HCT116 (cell line): ENCODE measurements at regions not wholly inside any gene's neighbourhood (a gene's known extent, or its start where the extent isn't known, plus 50 kb on each side); places are given as distances from the start of the nearest gene placed in this dataset.

Source experiments
- ATAC-seq: fragments of 200-7000 bp; cut with Tn5 transposase; 2 replicates; pipeline ENCODE4 v1.9.1; 2020; ENCODE audit warnings: mild to moderate bottlenecking, moderate library complexity
- BruUV-seq: library from RNA; stranded (reverse); fragments of 400-500 nt; replicated peaks from 2 replicates; lab custom pipeline; 2021; lab: Mats Ljungman, UMichigan
- CTCF ChIA-PET: fragments of 300-600 bp; sonication (Branson Sonifier 250); formaldehyde crosslinking; loops from one replicate; lab custom pipeline; 2021; ENCODE audit warnings: antibody characterized with exemption; lab: Charles Lee
- POLR2A ChIA-PET: fragments of 300-600, 350-600 bp; sonication (Branson Sonifier 250); formaldehyde crosslinking; loops from one replicate; lab custom pipeline; 2021; ENCODE audit warnings: antibody characterized with exemption; lab: Charles Lee
- RAD21 ChIA-PET, 2 experiments: fragments of 300-600 bp; sonication (Branson Sonifier 250); formaldehyde crosslinking; loops; one replicate each; lab custom pipeline; 2023; ENCODE audit warnings: low total read pairs in 2 of 2; ENCODE audit not compliant: uncharacterized antibody in 2 of 2, unreplicated experiment in 2 of 2, low non-redundant PET in 1 of 2; lab: Charles Lee
- DNase-seq: peaks from one replicate; pipeline ENCODE4 v3.0.0-alpha.2; 2010; ENCODE audit warnings: low read depth, low spot score
- H2AFZ ChIP-seq: fragments of 200-600 bp; shearing (Covaris generic), sonication (generic); 2 replicates; pipeline ENCODE4 v1.6.1; 2017; ENCODE audit warnings: low read depth, mixed run types, mixed read lengths, antibody characterized with exemption, low read length; ENCODE audit not compliant: poor library complexity, severe bottlenecking
- H3K27ac ChIP-seq: 2 replicates; pipeline ENCODE4 v1.5.1; 2012; ENCODE audit warnings: low read depth, low read length
- H3K27me3 ChIP-seq: fragments of 200-600 bp; sonication (generic); 2 replicates; pipeline ENCODE4 v1.6.1; 2016; ENCODE audit warnings: mixed run types, low read length, mixed read lengths; ENCODE audit not compliant: insufficient read depth
- H3K36me3 ChIP-seq, 2 experiments: fragments of 200-500 bp in 1 of 2; fragments of 200-600 bp in 1 of 2; sonication (Bioruptor generic) in 1 of 2; sonication (generic) in 1 of 2; 2 replicates each; pipeline versions ENCODE4 v1.5.1 to v1.6.1; 2014 to 2016; ENCODE audit warnings: low read length in 2 of 2, inconsistent platforms in 1 of 2, mixed read lengths in 1 of 2, mixed run types in 1 of 2; ENCODE audit not compliant: insufficient read depth in 2 of 2, control insufficient read depth in 1 of 2
- H3K4me1 ChIP-seq, 2 experiments: fragments of 200-600 bp in 1 of 2; sonication (generic) in 1 of 2; 2 replicates each; pipeline versions ENCODE4 v1.5.1 to v1.6.1; 2012 to 2017; ENCODE audit warnings: low read length in 2 of 2, inconsistent platforms in 1 of 2, mild to moderate bottlenecking in 1 of 2, mixed read lengths in 1 of 2, mixed run types in 1 of 2, moderate library complexity in 1 of 2; ENCODE audit not compliant: insufficient read depth in 2 of 2, control insufficient read depth in 1 of 2
- H3K4me2 ChIP-seq: fragments of 200-600 bp; sonication (generic); 2 replicates; pipeline ENCODE4 v1.6.1; 2017; ENCODE audit warnings: mixed run types, low read length, mixed read lengths
- H3K4me3 ChIP-seq, 2 experiments: fragments of 200-600 bp in 1 of 2; sonication (generic) in 1 of 2; replicated peaks in 1 of 2; 2 replicates each; pipeline ENCODE4 v1.5.1; 2011 to 2016; ENCODE audit warnings: low read length in 2 of 2, control low read depth in 1 of 2, low read depth in 1 of 2, mild to moderate bottlenecking in 1 of 2, mixed read lengths in 1 of 2, mixed run types in 1 of 2
- H3K79me2 ChIP-seq: fragments of 200-600 bp; sonication (generic); 2 replicates; pipeline ENCODE4 v1.6.1; 2017; ENCODE audit warnings: mild to moderate bottlenecking, mixed run types, low read length, moderate library complexity, mixed read lengths; ENCODE audit not compliant: insufficient read depth
- H3K9ac ChIP-seq: fragments of 200-600 bp; sonication (generic); 2 replicates; pipeline ENCODE4 v1.6.1; 2016; ENCODE audit warnings: low read length, mixed read lengths
- H3K9me2 ChIP-seq: fragments of 200-600 bp; sonication (generic), shearing (Covaris generic); 2 replicates; pipeline ENCODE4 v1.6.1; 2017; ENCODE audit warnings: mixed run types, mild to moderate bottlenecking, moderate library complexity; ENCODE audit not compliant: insufficient read depth
- H3K9me3 ChIP-seq, 2 experiments: fragments of 200-500 bp in 1 of 2; fragments of 200-600 bp in 1 of 2; sonication (Bioruptor generic) in 1 of 2; sonication (generic) in 1 of 2; 2 replicates each; pipeline ENCODE4 v1.6.1; 2014 to 2017; ENCODE audit warnings: low read length in 2 of 2, mixed read lengths in 2 of 2, inconsistent platforms in 1 of 2, low read depth in 1 of 2, mild to moderate bottlenecking in 1 of 2, mixed run types in 1 of 2, moderate library complexity in 1 of 2; ENCODE audit not compliant: control insufficient read depth in 1 of 2, insufficient read depth in 1 of 2
- H4K20me1 ChIP-seq: fragments of 200-600 bp; sonication (generic), shearing (Covaris generic); 2 replicates; pipeline ENCODE4 v1.6.1; 2017; ENCODE audit warnings: mixed run types, mild to moderate bottlenecking, moderate library complexity; ENCODE audit not compliant: insufficient read depth
- CBX3 ChIP-seq: IDR thresholded peaks from 2 replicates; pipeline ENCODE4 v1.6.1; 2012; ENCODE audit warnings: low read depth
- CTCF ChIP-seq, 3 experiments: fragments of 200-600 bp in 1 of 3; sonication (generic) in 1 of 3; IDR thresholded peaks in 2 of 3; conservative IDR thresholded peaks in 1 of 3; 2 replicates each; pipeline ENCODE4 v1.5.1; 2012 to 2017; ENCODE audit warnings: low read depth in 2 of 3, low read length in 2 of 3, antibody characterized with exemption in 1 of 3, borderline replicate concordance in 1 of 3, control low read depth in 1 of 3, mild to moderate bottlenecking in 1 of 3, mixed read lengths in 1 of 3, mixed run types in 1 of 3, moderate library complexity in 1 of 3; ENCODE audit not compliant: insufficient read depth in 1 of 3
- EGR1 ChIP-seq: IDR thresholded peaks from 2 replicates; pipeline ENCODE4 v1.6.1; 2012; ENCODE audit warnings: low read depth
- EZH2 ChIP-seq: fragments of 200-600 bp; sonication (generic); IDR thresholded peaks from 2 replicates; pipeline ENCODE4 v1.6.1; 2017; ENCODE audit warnings: antibody characterized with exemption, mixed run types
- EZH2phosphoT487 ChIP-seq: fragments of 200-600 bp; IDR thresholded peaks from 2 replicates; pipeline ENCODE4 v1.6.1; 2018; ENCODE audit warnings: antibody characterized with exemption, borderline replicate concordance
- FOSL1 ChIP-seq: IDR thresholded peaks from 2 replicates; pipeline ENCODE4 v1.6.1; 2012; ENCODE audit warnings: low read depth
- JUND ChIP-seq: IDR thresholded peaks from 2 replicates; pipeline ENCODE4 v1.6.1; 2012
- MAX ChIP-seq: IDR thresholded peaks from 2 replicates; pipeline ENCODE4 v1.6.1; 2012
- POLR2A ChIP-seq: IDR thresholded peaks from 2 replicates; pipeline ENCODE4 v1.7.0; 2011; ENCODE audit warnings: borderline replicate concordance; ENCODE audit not compliant: insufficient read depth, insufficient read length; ENCODE audit errors: extremely low read depth
- POLR2AphosphoS5 ChIP-seq: IDR thresholded peaks from 2 replicates; pipeline ENCODE4 v1.6.1; 2011; ENCODE audit warnings: mild to moderate bottlenecking, low read depth, low read length, moderate library complexity
- REST ChIP-seq: IDR thresholded peaks from 2 replicates; pipeline ENCODE4 v1.6.1; 2012; ENCODE audit warnings: low read depth
- SIN3A ChIP-seq: IDR thresholded peaks from 2 replicates; pipeline ENCODE4 v1.6.1; 2012; ENCODE audit warnings: low read depth
- SP1 ChIP-seq: IDR thresholded peaks from 2 replicates; pipeline ENCODE4 v1.6.1; 2012; ENCODE audit warnings: low read depth
- SRF ChIP-seq: IDR thresholded peaks from 2 replicates; pipeline ENCODE4 v1.6.1; 2012; ENCODE audit warnings: low read depth
- TCF7L2 ChIP-seq: IDR thresholded peaks from 2 replicates; pipeline ENCODE4 v1.7.0; 2011; ENCODE audit warnings: borderline replicate concordance, inconsistent platforms; ENCODE audit not compliant: insufficient read depth, insufficient read length; ENCODE audit errors: extremely low read depth
- YY1 ChIP-seq: IDR thresholded peaks from 2 replicates; pipeline ENCODE4 v1.6.1; 2011; ENCODE audit warnings: low read length, low read depth, moderate library complexity, mild to moderate bottlenecking; ENCODE audit not compliant: insufficient replicate concordance; ENCODE audit errors: extremely low read depth
- ZFX ChIP-seq: fragments of 450-650 bp; IDR thresholded peaks from 2 replicates; pipeline ENCODE4 v1.6.1; 2017
- ZNF274 ChIP-seq: fragments of 200-500 bp; sonication (Bioruptor generic); IDR thresholded peaks from 2 replicates; pipeline ENCODE4 v1.6.1; 2014; ENCODE audit warnings: mild to moderate bottlenecking, low read depth, low read length, inconsistent platforms
- intact Hi-C: fragments of 100-400 bp; cut with micrococcal nuclease; formaldehyde crosslinking; loops from 2 replicates; pipeline ENCODE4 v1.10.0; 2022
- TF ChIP-seq, protein P1 (sequence below): IDR thresholded peaks from 2 replicates; pipeline ENCODE4 v1.6.1; 2011; ENCODE audit warnings: mild to moderate bottlenecking, low read length, moderate library complexity; ENCODE audit not compliant: insufficient replicate concordance; ENCODE audit errors: extremely low read depth
- TF ChIP-seq, protein P2 (sequence below): IDR thresholded peaks from 2 replicates; pipeline ENCODE4 v1.6.1; 2012

DNA sequence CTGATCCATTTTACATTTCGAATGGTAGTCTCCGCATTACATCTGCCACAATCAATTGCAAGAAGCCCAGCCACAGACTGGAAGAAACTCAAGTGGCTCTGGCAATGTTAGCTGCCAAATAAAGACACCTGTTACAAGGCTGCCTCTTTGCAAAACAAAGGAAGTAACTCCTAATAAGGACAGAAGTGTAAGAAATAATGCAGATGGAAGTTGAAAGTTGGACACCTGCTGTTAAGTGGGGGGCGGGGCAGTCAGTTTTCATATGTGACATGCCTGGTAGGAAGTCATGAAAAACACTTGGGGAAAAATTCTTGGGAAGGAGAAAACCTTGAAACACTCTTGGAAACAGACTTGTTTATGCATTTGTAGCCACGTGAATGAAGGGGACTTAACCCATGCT is 54.1 kb upstream of the ATP2C1 start:
- no peak for DNase-seq
- intact Hi-C loops: no loop called here
- H3K4me2 ChIP-seq: no peak overlapping the region

More for the DNA sequence above, 54.1 kb upstream of the ATP2C1 start:
- no peaks in the 10 kb centered on the region for H3K27me3 ChIP-seq
- no TSS peak for BruUV-seq
- H2AFZ ChIP-seq: no peak overlapping the region
- POLR2A ChIA-PET: interaction anchor here (0.6 kb wide), 1 partner anchor 10 kb away, joined by 3 read pairs; no protein-coding TSS in a partner anchor
- RAD21 ChIA-PET: no interaction called here
- H3K9me2 ChIP-seq: no peaks in the 10 kb centered on the region
- no peaks in the 10 kb centered on the region for H3K4me1 ChIP-seq
- H3K4me3 ChIP-seq: no peak overlapping the region
- CTCF ChIA-PET: no interaction called here
- H3K9me3 ChIP-seq: no peaks in the 10 kb centered on the region
- TF ChIP-seq ZNF274 (no peak), ZFX (no peak), SIN3A (no peak), TCF7L2 (no peak), CBX3 (no peak), EZH2phosphoT487 (no peak), EZH2 (no peak), YY1 (no peak), SRF (no peak), POLR2A (no peak), SP1 (no peak), MAX (no peak), CTCF (IDR thresholded peaks at IDR 0.05 in 2 of 3, conservative IDR thresholded peaks at IDR 0.05 in 1 of 3; ENCODE audit: borderline replicate concordance in 1 of 3, insufficient read depth in 1 of 3, low read depth in 2 of 3, low read length in 2 of 3) (no peak), EGR1 (no peak), POLR2AphosphoS5 (no peak), FOSL1 (no peak), JUND (no peak), REST (no peak)
- TF ChIP-seq, protein P1, sequence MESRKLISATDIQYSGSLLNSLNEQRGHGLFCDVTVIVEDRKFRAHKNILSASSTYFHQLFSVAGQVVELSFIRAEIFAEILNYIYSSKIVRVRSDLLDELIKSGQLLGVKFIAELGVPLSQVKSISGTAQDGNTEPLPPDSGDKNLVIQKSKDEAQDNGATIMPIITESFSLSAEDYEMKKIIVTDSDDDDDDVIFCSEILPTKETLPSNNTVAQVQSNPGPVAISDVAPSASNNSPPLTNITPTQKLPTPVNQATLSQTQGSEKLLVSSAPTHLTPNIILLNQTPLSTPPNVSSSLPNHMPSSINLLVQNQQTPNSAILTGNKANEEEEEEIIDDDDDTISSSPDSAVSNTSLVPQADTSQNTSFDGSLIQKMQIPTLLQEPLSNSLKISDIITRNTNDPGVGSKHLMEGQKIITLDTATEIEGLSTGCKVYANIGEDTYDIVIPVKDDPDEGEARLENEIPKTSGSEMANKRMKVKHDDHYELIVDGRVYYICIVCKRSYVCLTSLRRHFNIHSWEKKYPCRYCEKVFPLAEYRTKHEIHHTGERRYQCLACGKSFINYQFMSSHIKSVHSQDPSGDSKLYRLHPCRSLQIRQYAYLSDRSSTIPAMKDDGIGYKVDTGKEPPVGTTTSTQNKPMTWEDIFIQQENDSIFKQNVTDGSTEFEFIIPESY: no peak
- TF ChIP-seq, protein P2, sequence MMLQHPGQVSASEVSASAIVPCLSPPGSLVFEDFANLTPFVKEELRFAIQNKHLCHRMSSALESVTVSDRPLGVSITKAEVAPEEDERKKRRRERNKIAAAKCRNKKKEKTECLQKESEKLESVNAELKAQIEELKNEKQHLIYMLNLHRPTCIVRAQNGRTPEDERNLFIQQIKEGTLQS: no peak
- H3K27ac ChIP-seq: no peak overlapping the region
- no peaks in the 10 kb centered on the region for H3K36me3 ChIP-seq
- no peak overlapping the region for H3K9ac ChIP-seq
- no peaks in the 10 kb centered on the region for H4K20me1 ChIP-seq
- no peaks in the 10 kb centered on the region for H3K79me2 ChIP-seq
- ATAC-seq: no peak
